HepG2 (cell line): ENCODE measurements at regions not wholly inside any gene's neighbourhood (a gene's known extent, or its start where the extent isn't known, plus 50 kb on each side); places are given as distances from the start of the nearest gene placed in this dataset.

Experiments
- MED1 ChIP-seq: sonication (generic); formaldehyde crosslinking; IDR thresholded peaks from 2 replicates; pipeline ENCODE4 v1.4.0; 2020; ENCODE audit warnings: missing genetic modification reagents
- PITX1 ChIP-seq: sonication (generic); formaldehyde crosslinking; IDR thresholded peaks from 2 replicates; pipeline ENCODE4 v1.5.1; 2020; ENCODE audit warnings: mild to moderate bottlenecking, missing genetic modification reagents
- SIX4 ChIP-seq: sonication (generic); formaldehyde crosslinking; IDR thresholded peaks from 2 replicates; pipeline ENCODE4 v1.4.0; 2020; ENCODE audit warnings: missing genetic modification reagents
- ZNF296 ChIP-seq: sonication (generic); formaldehyde crosslinking; conservative IDR thresholded peaks from 2 replicates; pipeline ENCODE4 v1.5.0; 2020; ENCODE audit warnings: mild to moderate bottlenecking, missing genetic modification reagents
- ZNF564 ChIP-seq: sonication (generic); formaldehyde crosslinking; IDR thresholded peaks from 2 replicates; pipeline ENCODE4 v1.8.1; 2023; ENCODE audit warnings: mild to moderate bottlenecking, missing genetic modification reagents
- ZNF850 ChIP-seq: sonication (generic); formaldehyde crosslinking; conservative IDR thresholded peaks from 2 replicates; pipeline ENCODE4 v1.9.0; 2021; ENCODE audit warnings: mild to moderate bottlenecking, missing genetic modification reagents
- TF ChIP-seq, protein P1 (sequence below): fragments of 450-650 bp; IDR thresholded peaks from 2 replicates; pipeline ENCODE4 v1.6.1; 2017; ENCODE audit warnings: mild to moderate bottlenecking
- TF ChIP-seq, protein P2 (sequence below): sonication (generic); formaldehyde crosslinking; IDR thresholded peaks from 2 replicates; pipeline ENCODE4 v1.5.0; 2020; ENCODE audit warnings: mild to moderate bottlenecking, missing genetic modification reagents, borderline replicate concordance

DNA sequence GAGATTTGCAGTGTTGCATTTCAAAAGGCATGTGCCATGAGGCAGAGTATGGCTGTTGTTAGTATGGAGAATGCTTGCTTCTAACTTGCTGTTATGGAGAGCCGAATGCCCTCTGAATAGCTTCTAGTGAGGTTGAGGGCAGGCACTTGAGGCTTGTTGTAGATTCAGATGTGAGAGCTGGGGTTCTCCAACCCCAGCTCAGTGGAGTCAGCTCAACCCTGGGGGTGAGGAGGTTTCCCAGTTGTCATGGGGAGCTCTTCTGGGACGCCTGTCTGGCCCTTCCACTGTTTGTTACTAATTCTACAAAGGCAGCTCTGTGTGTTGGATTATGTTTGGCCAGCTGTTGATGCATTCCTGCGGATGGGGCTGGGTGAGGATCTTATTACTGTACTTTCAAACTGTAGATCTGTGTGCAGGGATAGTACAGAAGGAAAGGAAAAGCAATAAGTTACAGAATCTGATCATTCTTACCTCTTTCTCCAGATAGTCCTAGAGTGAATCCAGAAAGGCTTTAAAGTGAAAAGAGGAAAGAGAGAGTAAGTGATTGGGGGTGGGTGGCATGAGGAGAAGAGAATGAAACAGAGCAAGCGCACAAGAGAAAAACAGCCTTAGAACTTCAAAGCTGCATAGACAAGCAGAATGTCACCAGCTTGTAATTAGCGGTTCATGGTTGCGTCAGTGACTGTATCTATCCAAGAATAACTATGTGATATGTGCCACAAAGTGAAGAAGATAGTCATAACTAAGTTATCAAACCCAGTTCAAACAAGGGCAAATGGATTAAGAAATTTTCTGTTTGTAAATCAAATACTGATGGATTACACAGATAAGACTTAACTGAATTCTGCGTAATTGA, 148.7 kb downstream of the PRL start (continued):
- TF ChIP-seq, protein P1, sequence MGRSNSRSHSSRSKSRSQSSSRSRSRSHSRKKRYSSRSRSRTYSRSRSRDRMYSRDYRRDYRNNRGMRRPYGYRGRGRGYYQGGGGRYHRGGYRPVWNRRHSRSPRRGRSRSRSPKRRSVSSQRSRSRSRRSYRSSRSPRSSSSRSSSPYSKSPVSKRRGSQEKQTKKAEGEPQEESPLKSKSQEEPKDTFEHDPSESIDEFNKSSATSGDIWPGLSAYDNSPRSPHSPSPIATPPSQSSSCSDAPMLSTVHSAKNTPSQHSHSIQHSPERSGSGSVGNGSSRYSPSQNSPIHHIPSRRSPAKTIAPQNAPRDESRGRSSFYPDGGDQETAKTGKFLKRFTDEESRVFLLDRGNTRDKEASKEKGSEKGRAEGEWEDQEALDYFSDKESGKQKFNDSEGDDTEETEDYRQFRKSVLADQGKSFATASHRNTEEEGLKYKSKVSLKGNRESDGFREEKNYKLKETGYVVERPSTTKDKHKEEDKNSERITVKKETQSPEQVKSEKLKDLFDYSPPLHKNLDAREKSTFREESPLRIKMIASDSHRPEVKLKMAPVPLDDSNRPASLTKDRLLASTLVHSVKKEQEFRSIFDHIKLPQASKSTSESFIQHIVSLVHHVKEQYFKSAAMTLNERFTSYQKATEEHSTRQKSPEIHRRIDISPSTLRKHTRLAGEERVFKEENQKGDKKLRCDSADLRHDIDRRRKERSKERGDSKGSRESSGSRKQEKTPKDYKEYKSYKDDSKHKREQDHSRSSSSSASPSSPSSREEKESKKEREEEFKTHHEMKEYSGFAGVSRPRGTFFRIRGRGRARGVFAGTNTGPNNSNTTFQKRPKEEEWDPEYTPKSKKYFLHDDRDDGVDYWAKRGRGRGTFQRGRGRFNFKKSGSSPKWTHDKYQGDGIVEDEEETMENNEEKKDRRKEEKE: no peak
- TF ChIP-seq, protein P2, sequence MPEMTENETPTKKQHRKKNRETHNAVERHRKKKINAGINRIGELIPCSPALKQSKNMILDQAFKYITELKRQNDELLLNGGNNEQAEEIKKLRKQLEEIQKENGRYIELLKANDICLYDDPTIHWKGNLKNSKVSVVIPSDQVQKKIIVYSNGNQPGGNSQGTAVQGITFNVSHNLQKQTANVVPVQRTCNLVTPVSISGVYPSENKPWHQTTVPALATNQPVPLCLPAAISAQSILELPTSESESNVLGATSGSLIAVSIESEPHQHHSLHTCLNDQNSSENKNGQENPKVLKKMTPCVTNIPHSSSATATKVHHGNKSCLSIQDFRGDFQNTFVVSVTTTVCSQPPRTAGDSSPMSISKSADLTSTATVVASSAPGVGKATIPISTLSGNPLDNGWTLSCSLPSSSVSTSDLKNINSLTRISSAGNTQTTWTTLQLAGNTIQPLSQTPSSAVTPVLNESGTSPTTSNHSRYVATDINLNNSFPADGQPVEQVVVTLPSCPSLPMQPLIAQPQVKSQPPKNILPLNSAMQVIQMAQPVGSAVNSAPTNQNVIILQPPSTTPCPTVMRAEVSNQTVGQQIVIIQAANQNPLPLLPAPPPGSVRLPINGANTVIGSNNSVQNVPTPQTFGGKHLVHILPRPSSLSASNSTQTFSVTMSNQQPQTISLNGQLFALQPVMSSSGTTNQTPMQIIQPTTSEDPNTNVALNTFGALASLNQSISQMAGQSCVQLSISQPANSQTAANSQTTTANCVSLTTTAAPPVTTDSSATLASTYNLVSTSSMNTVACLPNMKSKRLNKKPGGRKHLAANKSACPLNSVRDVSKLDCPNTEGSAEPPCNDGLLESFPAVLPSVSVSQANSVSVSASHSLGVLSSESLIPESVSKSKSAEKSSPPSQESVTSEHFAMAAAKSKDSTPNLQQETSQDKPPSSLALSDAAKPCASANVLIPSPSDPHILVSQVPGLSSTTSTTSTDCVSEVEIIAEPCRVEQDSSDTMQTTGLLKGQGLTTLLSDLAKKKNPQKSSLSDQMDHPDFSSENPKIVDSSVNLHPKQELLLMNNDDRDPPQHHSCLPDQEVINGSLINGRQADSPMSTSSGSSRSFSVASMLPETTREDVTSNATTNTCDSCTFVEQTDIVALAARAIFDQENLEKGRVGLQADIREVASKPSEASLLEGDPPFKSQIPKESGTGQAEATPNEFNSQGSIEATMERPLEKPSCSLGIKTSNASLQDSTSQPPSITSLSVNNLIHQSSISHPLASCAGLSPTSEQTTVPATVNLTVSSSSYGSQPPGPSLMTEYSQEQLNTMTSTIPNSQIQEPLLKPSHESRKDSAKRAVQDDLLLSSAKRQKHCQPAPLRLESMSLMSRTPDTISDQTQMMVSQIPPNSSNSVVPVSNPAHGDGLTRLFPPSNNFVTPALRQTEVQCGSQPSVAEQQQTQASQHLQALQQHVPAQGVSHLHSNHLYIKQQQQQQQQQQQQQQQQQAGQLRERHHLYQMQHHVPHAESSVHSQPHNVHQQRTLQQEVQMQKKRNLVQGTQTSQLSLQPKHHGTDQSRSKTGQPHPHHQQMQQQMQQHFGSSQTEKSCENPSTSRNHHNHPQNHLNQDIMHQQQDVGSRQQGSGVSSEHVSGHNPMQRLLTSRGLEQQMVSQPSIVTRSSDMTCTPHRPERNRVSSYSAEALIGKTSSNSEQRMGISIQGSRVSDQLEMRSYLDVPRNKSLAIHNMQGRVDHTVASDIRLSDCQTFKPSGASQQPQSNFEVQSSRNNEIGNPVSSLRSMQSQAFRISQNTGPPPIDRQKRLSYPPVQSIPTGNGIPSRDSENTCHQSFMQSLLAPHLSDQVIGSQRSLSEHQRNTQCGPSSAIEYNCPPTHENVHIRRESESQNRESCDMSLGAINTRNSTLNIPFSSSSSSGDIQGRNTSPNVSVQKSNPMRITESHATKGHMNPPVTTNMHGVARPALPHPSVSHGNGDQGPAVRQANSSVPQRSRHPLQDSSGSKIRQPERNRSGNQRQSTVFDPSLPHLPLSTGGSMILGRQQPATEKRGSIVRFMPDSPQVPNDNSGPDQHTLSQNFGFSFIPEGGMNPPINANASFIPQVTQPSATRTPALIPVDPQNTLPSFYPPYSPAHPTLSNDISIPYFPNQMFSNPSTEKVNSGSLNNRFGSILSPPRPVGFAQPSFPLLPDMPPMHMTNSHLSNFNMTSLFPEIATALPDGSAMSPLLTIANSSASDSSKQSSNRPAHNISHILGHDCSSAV: no peak
- TF ChIP-seq ZNF564 (CRISPR knock-in tag): 0 out of 2 replicates have a peak, but pooled peaks have one; percentile 38
- peak; percentile 44; the same call in 1 of the 2 replicates for TF ChIP-seq MED1 (CRISPR knock-in tag)
- TF ChIP-seq ZNF296 (CRISPR knock-in tag): no peak
- no peak for TF ChIP-seq ZNF850
- peak; percentile 82 for TF ChIP-seq PITX1 (CRISPR knock-in tag)
- peak; percentile 94 for TF ChIP-seq SIX4 (CRISPR knock-in tag)
- TF ChIP-seq, all 625 proteins: peak for 34
